ENCODE measurements at regions not wholly inside any gene's neighbourhood (a gene's known extent, or its start where the extent isn't known, plus 50 kb on each side); places are given as distances from the start of the nearest gene placed in this dataset.

- Histone ChIP-seq H3K4me1 (ENCODE audit: control insufficient read depth in 1 of 2, insufficient read depth in 2 of 2, low read length in 2 of 2) (peaks cover 3 to 13% of the 10 kb centered on the region in 2 experiments; a peak in 2 of 4 replicates), H3K4me2 (ENCODE audit: low read length) (no peak overlapping the region), H2AFZ (ENCODE audit: low read depth, low read length, poor library complexity, severe bottlenecking) (no peak overlapping the region), H4K20me1 (ENCODE audit: insufficient read depth) (no peaks in the 10 kb centered on the region), H3K36me3 (ENCODE audit: control insufficient read depth in 1 of 2, insufficient read depth in 2 of 2, low read length in 2 of 2) (no peaks in the 10 kb centered on the region), H3K27me3 (ENCODE audit: insufficient read depth, low read length) (no peaks in the 10 kb centered on the region), H3K9ac (ENCODE audit: low read length) (no peak overlapping the region), H3K9me3 (ENCODE audit: control insufficient read depth in 1 of 2, insufficient read depth in 1 of 2, low read depth in 1 of 2, low read length in 2 of 2) (no peaks in the 10 kb centered on the region), H3K9me2 (ENCODE audit: insufficient read depth) (no peaks in the 10 kb centered on the region), H3K27ac (ENCODE audit: low read depth, low read length) (no peak overlapping the region), H3K4me3 (replicated peaks in 1 of 2; ENCODE audit: low read depth in 1 of 2, low read length in 2 of 2) (no peak overlapping the region), H3K79me2 (ENCODE audit: insufficient read depth, low read length) (no peaks in the 10 kb centered on the region)
- DNase-seq (ENCODE audit: low read depth, low spot score) (no peak), ATAC-seq (no peak)
- ChIA-PET CTCF (no interaction called here), POLR2A (no interaction called here), RAD21 (ENCODE audit: low non-redundant PET in 1 of 2, low total read pairs in 2 of 2, uncharacterized antibody in 2 of 2, unreplicated experiment in 2 of 2) (no interaction called here)
- intact Hi-C loops (cut with micrococcal nuclease) = no loop called here
- no TSS peak for BruUV-seq (replicated peaks)
- TF ChIP-seq SRF (IDR thresholded peaks at IDR 0.05; ENCODE audit: low read depth) (no peak), ELF1 (IDR thresholded peaks at IDR 0.05; ENCODE audit: borderline replicate concordance, low read depth) (no peak), TCF7L2 (IDR thresholded peaks at IDR 0.05; ENCODE audit: borderline replicate concordance, extremely low read depth, insufficient read depth, insufficient read length) (no peak)
Observed at GRCh38 chr14:51331486-51332367, 91.7 kb downstream of the TMX1 start.

GRCh38 chr14:51333299-51333698 is 93.3 kb downstream of the TMX1 start:
- Histone ChIP-seq H3K4me2 (ENCODE audit: low read length) (no peak overlapping the region), H4K20me1 (ENCODE audit: insufficient read depth) (no peaks in the 10 kb centered on the region), H3K9ac (ENCODE audit: low read length) (no peak overlapping the region), H3K79me2 (ENCODE audit: insufficient read depth, low read length) (no peaks in the 10 kb centered on the region), H3K36me3 (ENCODE audit: control insufficient read depth in 1 of 2, insufficient read depth in 2 of 2, low read length in 2 of 2) (no peaks in the 10 kb centered on the region), H3K9me3 (ENCODE audit: control insufficient read depth in 1 of 2, insufficient read depth in 1 of 2, low read depth in 1 of 2, low read length in 2 of 2) (no peaks in the 10 kb centered on the region), H3K4me3 (replicated peaks in 1 of 2; ENCODE audit: low read depth in 1 of 2, low read length in 2 of 2) (no peak overlapping the region), H3K9me2 (ENCODE audit: insufficient read depth) (no peaks in the 10 kb centered on the region), H2AFZ (ENCODE audit: low read depth, low read length, poor library complexity, severe bottlenecking) (no peak overlapping the region), H3K27ac (ENCODE audit: low read depth, low read length) (no peak overlapping the region), H3K27me3 (ENCODE audit: insufficient read depth, low read length) (no peaks in the 10 kb centered on the region), H3K4me1 (ENCODE audit: control insufficient read depth in 1 of 2, insufficient read depth in 2 of 2, low read length in 2 of 2) (peaks cover 0 to 5% of the 10 kb centered on the region in 2 experiments; a peak in 2 of 4 replicates)
- ATAC-seq (no peak), DNase-seq (ENCODE audit: low read depth, low spot score) (no peak)
- POLR2A ChIA-PET = no interaction called here
- intact Hi-C loops (cut with micrococcal nuclease) = no loop called here
- RAD21 ChIA-PET (ENCODE audit: low non-redundant PET in 1 of 2, low total read pairs in 2 of 2, uncharacterized antibody in 2 of 2, unreplicated experiment in 2 of 2) = no interaction called here
- CTCF ChIA-PET = no interaction called here
- BruUV-seq (replicated peaks) = no TSS peak
- TF ChIP-seq MAX (IDR thresholded peaks at IDR 0.05) = no peak
- TF ChIP-seq ZBTB33 (IDR thresholded peaks at IDR 0.05; ENCODE audit: extremely low read depth, insufficient replicate concordance, low read length) = no peak
- no peak for TF ChIP-seq ZFX (IDR thresholded peaks at IDR 0.05)
- TF ChIP-seq EGR1 (IDR thresholded peaks at IDR 0.05; ENCODE audit: low read depth) = no peak
- no peak for TF ChIP-seq SIN3A (IDR thresholded peaks at IDR 0.05; ENCODE audit: low read depth)
- TF ChIP-seq CEBPB (IDR thresholded peaks at IDR 0.05; ENCODE audit: low read depth) = no peak
- no peak for TF ChIP-seq EZH2phosphoT487 (IDR thresholded peaks at IDR 0.05; ENCODE audit: borderline replicate concordance)
- TF ChIP-seq FOSL1 (IDR thresholded peaks at IDR 0.05; ENCODE audit: low read depth) = no peak
- no peak for TF ChIP-seq POLR2A (IDR thresholded peaks at IDR 0.05; ENCODE audit: borderline replicate concordance, extremely low read depth, insufficient read depth, insufficient read length)
- no peak for TF ChIP-seq RAD21 (IDR thresholded peaks at IDR 0.05; ENCODE audit: low read depth)
- TF ChIP-seq SRF (IDR thresholded peaks at IDR 0.05; ENCODE audit: low read depth) = no peak
- TF ChIP-seq SP1 (IDR thresholded peaks at IDR 0.05; ENCODE audit: low read depth) = no peak
- no peak for TF ChIP-seq YY1 (IDR thresholded peaks at IDR 0.05; ENCODE audit: extremely low read depth, insufficient replicate concordance, low read depth, low read length)
- no peak for TF ChIP-seq ZNF274 (IDR thresholded peaks at IDR 0.05; ENCODE audit: low read depth, low read length)
- no peak for TF ChIP-seq ELF1 (IDR thresholded peaks at IDR 0.05; ENCODE audit: borderline replicate concordance, low read depth)
- no peak for TF ChIP-seq CTCF (IDR thresholded peaks at IDR 0.05 in 2 of 3, conservative IDR thresholded peaks at IDR 0.05 in 1 of 3; ENCODE audit: borderline replicate concordance in 1 of 3, insufficient read depth in 1 of 3, low read depth in 2 of 3, low read length in 2 of 3)
